Muscle of back (tissue), 3 donors: ENCODE measurements at regions not wholly inside any gene's neighbourhood (a gene's known extent, or its start where the extent isn't known, plus 50 kb on each side); places are given as distances from the start of the nearest gene placed in this dataset.
A peak's percentile ranks its signal among the peaks of the same experiment; 100 is the strongest.

Experiments
- DNase-seq, 3 donors: peaks; one replicate each; pipeline versions ENCODE4 v3.0.0 to v3.0.0-alpha.2; 2013

DNA sequence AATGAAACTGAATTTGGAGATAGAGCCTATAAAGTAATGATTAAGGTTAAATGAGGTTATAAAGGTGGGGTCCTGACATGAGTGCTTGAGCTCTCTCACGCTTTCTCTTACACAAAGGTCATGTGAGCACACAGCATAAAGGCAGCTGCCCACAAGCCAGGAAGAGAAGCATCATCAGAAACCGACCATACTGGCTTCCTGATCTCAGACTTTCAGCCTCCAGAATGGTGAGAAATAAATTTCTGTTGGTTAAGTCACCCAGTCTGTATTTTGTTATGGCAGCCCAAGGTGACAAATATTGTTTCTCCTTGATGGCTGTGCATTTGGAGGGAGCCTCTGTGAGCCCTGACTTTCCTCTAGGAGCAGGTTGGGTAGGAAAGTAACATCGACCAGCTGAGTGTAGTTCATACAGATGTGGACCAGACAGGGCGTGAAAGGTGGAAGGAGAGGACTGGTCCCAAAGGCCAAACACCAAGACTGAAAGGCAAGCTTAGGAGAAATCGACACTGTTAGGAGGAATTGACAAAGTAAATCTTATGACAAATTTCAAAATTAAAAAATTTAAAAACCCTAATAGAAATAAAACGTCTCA is 97.6 kb upstream of the SLC38A2 start:
- DNase-seq, result no peak

- no peak for DNase-seq
These were observed 96.2 kb upstream of the SLC38A2 start for GRCh38 chr12:46468813-46469212.

- no peak for DNase-seq
These were observed 95.6 kb upstream of the SLC38A2 start for GRCh38 chr12:46468160-46468559.

GRCh38 chr12:46465307-46465706 is 92.7 kb upstream of the SLC38A2 start:
- no peak for DNase-seq

GRCh38 chr12:46464863-46465262 is 92.3 kb upstream of the SLC38A2 start:
- no peak for DNase-seq

- peak in 1 of 3 donors; percentile 40 for DNase-seq
These were observed 90.2 kb upstream of the SLC38A2 start for GRCh38 chr12:46462641-46463355.

DNA sequence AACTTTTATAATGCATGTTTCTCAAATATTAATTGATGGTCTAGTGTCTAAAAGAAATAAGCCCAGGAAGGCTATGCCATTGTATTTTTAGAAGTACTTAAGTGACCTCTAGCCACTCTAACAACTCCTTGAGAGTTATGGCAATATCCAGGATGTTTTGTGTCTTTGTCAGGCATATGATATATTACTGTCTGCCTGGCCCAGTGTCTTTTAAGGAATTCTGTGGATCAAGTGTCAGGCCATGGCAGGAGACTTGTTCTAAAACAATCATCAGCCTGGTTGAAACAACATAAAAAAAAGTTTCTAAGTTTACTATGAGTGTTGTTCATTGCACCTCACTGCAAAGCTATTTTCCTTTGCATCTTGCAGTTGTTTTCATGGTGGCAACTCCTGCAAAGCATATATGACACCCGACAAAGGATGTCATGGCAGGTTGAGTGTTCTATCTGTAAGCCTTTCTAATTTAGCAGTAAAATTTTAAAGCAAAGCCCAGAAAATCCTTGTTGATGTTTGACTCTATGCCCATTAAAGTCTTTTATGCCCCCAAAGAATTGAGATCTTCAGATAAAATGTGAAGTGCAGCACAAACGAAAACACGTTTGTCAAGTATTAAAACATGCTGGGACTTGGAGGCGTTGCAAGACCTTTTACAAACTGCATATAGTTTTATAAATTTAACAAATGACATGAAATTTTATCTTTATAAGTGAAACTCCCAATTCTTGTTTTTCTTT is 89.5 kb upstream of the SLC38A2 start:
- peak in 1 of 3 donors; percentile 38 for DNase-seq

GRCh38 chr12:46461459-46461858 is 88.9 kb upstream of the SLC38A2 start:
- DNase-seq, result no peak

- DNase-seq, result no peak
These were observed 88.2 kb upstream of the SLC38A2 start for GRCh38 chr12:46460682-46461210.

DNA sequence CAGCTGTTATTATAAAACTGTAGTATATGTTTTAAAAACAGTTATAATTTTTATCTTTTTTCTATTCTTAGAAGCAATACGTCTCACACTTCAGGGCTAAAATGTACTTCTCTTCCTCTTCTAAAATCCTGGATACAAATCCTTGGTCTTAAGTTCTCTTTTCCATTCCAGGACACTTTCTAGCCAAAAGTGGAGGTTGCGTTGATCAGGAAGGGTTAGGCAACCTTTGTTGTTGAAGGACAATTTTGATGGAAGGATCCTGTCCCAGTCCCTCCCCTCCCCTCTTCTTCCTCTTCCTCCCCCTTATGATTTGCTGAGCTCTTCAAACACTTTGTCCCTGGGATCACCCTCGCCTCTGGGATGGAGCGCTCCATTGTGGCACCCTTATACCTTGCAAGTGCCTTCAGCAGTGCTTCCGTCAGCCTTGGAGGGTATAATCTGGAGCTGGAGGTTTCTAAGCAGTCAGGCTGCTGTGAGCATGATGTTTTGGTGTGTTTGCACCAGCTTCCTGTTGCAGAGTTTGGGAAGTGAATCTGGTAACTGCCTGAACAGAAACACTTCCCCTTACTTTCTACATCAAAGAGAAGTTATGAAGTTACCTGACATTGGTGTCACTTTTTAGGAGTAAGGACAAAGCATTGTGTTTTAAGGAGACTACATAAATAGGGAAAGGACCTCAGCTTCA is 87.4 kb upstream of the SLC38A2 start:
- DNase-seq, result no peak

DNA sequence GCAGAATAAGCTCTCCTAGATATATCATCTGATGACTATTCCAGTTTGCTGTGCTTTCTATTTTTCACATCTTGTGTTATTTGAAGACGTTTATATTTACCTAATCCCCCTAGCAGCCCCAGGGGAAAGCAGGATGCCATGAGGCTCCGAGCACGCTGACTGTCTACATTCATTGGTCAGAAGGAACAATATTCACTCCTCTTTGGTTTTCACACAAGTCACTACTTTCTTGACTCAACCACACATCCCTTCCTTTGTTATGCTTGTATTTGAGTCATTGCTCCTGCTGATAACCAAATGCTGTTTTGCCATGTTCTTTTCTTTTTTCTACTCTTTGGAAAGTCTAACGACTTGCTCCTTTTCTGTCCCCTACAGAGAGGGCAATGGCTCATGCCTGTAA is 86.5 kb upstream of the SLC38A2 start:
- peak in 1 of 3 donors; percentile 50 for DNase-seq

DNA sequence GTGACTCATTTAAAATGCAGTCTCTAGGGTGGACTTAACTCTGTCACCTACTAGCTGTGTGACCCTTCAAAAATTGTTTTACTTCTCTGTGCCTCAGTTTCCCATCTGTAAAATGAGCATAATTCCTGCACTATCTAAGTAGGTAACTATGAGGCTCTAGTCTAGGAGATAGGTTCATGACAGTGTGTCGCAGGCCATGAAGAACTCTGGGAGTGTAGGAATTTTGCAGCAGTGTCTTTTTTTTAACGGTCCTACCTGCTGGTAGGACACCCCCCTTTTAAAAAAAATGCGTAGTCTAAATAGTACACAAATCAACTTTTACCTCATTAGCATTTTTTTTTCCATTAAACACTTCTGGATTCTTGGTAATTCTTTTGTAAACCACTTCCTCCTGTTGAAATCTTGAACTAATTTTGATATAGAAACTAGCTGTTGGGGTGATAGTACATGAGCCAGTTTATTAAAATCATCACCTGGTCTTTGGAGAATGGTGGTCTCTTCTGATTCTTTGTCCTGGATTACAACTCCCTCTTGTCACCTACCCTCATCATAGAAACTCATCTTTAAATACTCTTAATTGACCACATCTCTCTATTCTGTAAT is 86.0 kb upstream of the SLC38A2 start:
- no peak for DNase-seq

DNA sequence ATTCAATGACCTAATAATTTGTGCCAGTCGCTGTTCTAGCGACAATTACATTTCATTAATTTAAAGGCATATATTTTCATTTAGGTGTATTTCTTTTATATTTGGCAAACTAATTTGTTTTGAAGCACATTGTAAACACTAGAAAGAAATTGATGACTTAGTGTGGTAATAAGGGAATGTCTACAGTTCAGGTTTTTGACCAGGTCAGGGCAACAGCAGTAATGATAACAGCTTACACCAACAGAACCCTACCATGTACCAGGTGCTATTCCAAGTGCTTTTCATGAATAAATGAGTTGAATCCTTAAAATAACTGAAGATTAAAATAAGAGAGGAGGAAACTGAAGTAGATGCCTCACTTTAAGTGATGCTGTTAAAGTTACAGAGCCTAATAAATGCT is 85.4 kb upstream of the SLC38A2 start:
- DNase-seq, result no peak

DNA sequence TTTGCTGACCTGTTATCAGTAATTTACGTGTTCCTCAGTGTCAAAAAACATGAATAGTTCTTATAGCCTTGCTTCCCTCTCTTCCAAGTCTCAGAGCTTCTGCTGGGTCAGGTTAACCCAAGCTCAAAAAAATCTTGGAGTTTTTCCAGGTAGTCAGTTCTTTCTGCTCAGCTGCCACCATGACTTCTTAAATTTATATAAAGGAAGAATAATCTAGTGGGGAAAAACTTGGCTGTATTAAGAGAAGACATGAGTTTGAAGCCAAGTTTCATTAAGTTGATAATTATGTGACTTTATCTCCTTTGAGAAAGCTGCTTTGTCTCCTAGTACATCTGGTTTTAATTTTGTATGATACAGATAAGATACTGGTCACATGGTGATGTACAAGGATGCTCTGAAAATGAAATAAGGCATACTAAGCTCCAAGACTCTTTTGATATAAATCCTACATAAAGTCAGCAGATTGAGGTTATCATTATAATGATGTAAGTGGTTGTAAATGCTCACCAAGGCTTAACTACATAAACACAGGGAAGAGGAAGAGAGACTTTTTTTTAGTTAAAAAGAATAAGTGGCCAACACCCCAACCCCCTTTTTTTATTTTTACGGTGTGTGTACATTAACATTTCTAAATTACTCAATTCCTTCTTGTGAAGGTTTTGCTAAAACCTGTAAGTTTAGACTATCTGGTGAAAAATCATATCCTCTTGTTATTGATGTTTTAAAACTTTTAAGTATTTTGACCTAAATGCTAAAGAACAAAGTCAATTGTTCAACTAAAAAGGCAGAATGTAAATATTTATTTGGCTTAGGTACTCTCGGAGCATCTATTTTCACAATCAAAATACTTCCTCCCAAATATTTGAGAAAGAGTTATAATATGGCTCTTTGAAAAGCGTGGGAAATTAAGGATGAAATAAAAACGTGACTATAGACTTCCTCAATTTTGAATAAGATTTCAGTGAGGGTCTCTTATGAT is 84.1 kb upstream of the SLC38A2 start:
- peak in 1 of 3 donors; percentile 54 for DNase-seq

GRCh38 chr12:46455648-46456352 is 83.2 kb upstream of the SLC38A2 start:
- DNase-seq, result no peak

DNA sequence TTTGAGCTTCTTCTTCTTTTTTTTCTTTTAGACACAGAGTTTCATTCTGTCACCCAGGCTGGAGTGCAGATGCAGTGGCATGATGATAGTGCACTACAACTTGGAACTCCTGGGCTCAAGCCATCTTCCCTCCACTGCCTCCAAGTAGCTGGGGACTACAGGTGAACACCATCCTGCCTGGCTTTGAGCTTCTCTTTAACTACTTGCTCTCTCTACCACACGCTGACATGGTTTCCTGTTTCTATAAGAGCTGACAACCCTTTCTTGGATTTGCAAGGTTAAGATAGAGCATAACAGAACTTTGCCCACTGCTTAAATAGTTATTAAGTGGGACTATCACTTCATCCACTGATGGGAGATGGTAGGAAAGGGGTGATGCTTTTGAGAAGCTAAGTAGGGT is 82.4 kb upstream of the SLC38A2 start:
- no peak for DNase-seq

DNA sequence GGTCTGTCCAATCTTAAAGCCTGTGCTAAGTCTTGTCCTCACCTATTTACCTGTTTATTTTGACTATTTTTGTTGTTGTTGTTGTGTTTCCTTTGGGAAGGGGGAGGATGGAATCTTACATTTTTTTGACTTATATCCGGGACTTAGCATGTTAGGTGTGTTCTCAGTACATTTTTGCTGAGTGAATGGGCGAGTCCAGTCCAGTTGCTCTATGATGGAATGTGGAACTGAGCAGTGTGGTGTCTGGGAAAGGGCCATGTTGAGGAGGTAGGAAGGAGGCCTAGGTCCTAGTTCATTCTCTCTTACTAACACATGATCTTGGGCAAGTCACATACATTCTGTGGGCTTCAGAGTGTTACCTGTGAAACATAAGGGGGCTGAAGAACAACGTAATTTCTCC is 80.9 kb upstream of the SLC38A2 start:
- no peak for DNase-seq

DNA sequence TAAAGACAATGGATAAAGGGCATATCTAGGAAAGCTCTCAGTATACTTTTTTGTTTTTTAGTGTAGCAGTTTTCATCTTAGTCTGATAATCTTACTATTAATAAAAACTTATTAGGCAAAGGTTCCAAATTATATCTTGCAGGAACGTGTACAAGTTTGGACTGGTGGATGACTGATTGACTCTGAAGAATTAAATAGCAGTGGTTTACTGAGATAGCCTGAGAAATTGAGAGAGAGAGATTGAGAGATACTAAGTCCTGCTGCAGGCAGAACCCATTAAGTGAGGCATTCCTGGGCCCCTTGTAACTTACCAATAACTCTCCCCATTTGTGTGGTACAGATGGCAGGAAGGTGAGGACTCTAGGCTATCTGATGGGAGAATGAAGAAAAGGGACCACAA is 80.2 kb upstream of the SLC38A2 start:
- DNase-seq, result no peak

DNA sequence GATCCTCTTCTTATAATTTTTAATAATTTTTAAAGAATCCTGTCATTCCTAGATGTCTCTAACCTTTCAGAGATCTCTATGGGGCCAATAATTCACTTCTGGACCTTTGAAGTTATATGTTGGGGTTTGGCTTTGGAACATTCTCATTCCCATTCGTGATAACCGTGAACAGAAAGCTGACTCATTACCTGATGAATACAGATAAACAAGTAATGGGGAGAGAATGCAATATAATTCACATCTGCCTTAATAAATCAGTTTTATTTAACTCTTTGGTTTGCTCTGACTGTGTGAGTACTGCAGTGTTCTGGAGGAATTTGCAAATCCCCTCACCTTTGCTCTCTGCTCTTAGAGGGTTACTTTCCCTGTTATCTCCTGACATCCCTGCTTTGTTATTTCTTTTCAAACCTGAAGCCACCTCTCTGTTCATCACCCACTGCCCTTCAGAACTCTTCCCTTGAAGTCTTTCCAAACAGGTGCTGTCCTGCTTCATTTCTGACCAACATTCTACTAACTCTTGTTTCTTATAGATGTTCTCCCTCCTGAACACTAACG is 79.6 kb upstream of the SLC38A2 start:
- no peak for DNase-seq
